ENCODE measurements at regions not wholly inside any gene's neighbourhood (a gene's known extent, or its start where the extent isn't known, plus 50 kb on each side); places are given as distances from the start of the nearest gene placed in this dataset.

GRCh38 chr9:13705373-13705772, 425.9 kb upstream of the MPDZ start:
- Mint-ChIP-seq H3K4me1 (no peaks in the 10 kb centered on the region), H3K36me3 (ENCODE audit: insufficient read depth) (peaks cover 2% of the 10 kb centered on the region), H3K27me3 (no peaks in the 10 kb centered on the region), H3K27ac (ENCODE audit: low read depth) (no peak overlapping the region), H3K9me3 (peaks cover 12% of the 10 kb centered on the region), H3K4me3 (no peak overlapping the region)
- ATAC-seq (replicated peaks; ENCODE audit: extremely low read depth, poor library complexity, severe bottlenecking): no peak
- no peak for DNase-seq (ENCODE audit: low spot score in 2 of 2)

DNA sequence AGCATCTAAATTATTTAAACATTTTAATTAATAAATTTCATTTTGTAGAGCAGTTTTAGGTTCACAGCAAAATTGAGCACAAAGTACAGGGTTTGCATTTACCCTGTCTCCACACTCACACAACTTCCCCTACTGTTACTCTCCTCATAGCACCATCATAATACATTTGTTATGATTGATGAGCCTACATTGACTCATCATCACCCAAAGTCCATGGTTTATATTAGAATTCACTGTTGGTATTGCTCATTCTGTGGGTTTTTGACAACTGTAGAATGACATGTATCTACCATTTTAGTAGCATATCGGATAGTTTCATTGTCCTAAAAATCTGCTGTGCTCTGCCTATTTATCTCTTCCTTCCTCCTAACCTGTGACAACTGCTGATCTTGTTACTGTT, 411.1 kb upstream of the MPDZ start:
- H3K4me1 Mint-ChIP-seq: no peaks in the 10 kb centered on the region
- H3K27ac Mint-ChIP-seq (ENCODE audit: low read depth): no peak overlapping the region
- ATAC-seq (replicated peaks; ENCODE audit: extremely low read depth, poor library complexity, severe bottlenecking) (no peak), DNase-seq (ENCODE audit: low spot score in 2 of 2) (no peak)
- no peak overlapping the region for H3K4me3 Mint-ChIP-seq
- no peaks in the 10 kb centered on the region for H3K36me3 Mint-ChIP-seq (ENCODE audit: insufficient read depth)
- H3K27me3 Mint-ChIP-seq: no peaks in the 10 kb centered on the region
- H3K9me3 Mint-ChIP-seq: peaks cover 50% of the 10 kb centered on the region

- H3K4me1 Mint-ChIP-seq: no peaks in the 10 kb centered on the region
- DNase-seq (ENCODE audit: low spot score in 2 of 2): no peak
- H3K4me3 Mint-ChIP-seq: no peak overlapping the region
- ATAC-seq (replicated peaks; ENCODE audit: extremely low read depth, poor library complexity, severe bottlenecking): no peak
- no peaks in the 10 kb centered on the region for H3K27me3 Mint-ChIP-seq
- no peaks in the 10 kb centered on the region for H3K36me3 Mint-ChIP-seq (ENCODE audit: insufficient read depth)
- H3K9me3 Mint-ChIP-seq: peaks cover 43% of the 10 kb centered on the region
- no peak overlapping the region for H3K27ac Mint-ChIP-seq (ENCODE audit: low read depth)
These were observed 410.4 kb upstream of the MPDZ start for GRCh38 chr9:13689925-13690324.

- no peak overlapping the region for H3K27ac Mint-ChIP-seq (ENCODE audit: low read depth)
These were observed 409.6 kb upstream of the MPDZ start for GRCh38 chr9:13688990-13689600.

GRCh38 chr9:13688223-13688989, 408.9 kb upstream of the MPDZ start:
- no peaks in the 10 kb centered on the region for H3K36me3 Mint-ChIP-seq (ENCODE audit: insufficient read depth)
- no peaks in the 10 kb centered on the region for H3K27me3 Mint-ChIP-seq
- H3K27ac Mint-ChIP-seq (ENCODE audit: low read depth): no peak overlapping the region
- ATAC-seq (replicated peaks; ENCODE audit: extremely low read depth, poor library complexity, severe bottlenecking) (no peak), DNase-seq (ENCODE audit: low spot score in 2 of 2) (no peak)
- no peaks in the 10 kb centered on the region for H3K4me1 Mint-ChIP-seq
- peaks cover 31% of the 10 kb centered on the region for H3K9me3 Mint-ChIP-seq
- no peak overlapping the region for H3K4me3 Mint-ChIP-seq

More at GRCh38 chr9:13688990-13689600, 409.6 kb upstream of the MPDZ start:
- ATAC-seq (replicated peaks; ENCODE audit: extremely low read depth, poor library complexity, severe bottlenecking): no peak
- no peaks in the 10 kb centered on the region for H3K4me1 Mint-ChIP-seq
- peaks cover 38% of the 10 kb centered on the region for H3K9me3 Mint-ChIP-seq
- H3K36me3 Mint-ChIP-seq (ENCODE audit: insufficient read depth): no peaks in the 10 kb centered on the region
- H3K4me3 Mint-ChIP-seq: no peak overlapping the region
- H3K27me3 Mint-ChIP-seq: no peaks in the 10 kb centered on the region
- DNase-seq (ENCODE audit: low spot score in 2 of 2): no peak

- Mint-ChIP-seq H3K27ac (ENCODE audit: low read depth) (no peak overlapping the region), H3K36me3 (ENCODE audit: insufficient read depth) (no peaks in the 10 kb centered on the region), H3K4me3 (no peak overlapping the region), H3K27me3 (no peaks in the 10 kb centered on the region), H3K9me3 (peaks cover 22% of the 10 kb centered on the region), H3K4me1 (no peaks in the 10 kb centered on the region)
- no peak for DNase-seq (ENCODE audit: low spot score in 2 of 2)
- no peak for ATAC-seq (replicated peaks; ENCODE audit: extremely low read depth, poor library complexity, severe bottlenecking)
These were observed 405.2 kb upstream of the MPDZ start for GRCh38 chr9:13684656-13685055.

GRCh38 chr9:13677801-13678200, 398.3 kb upstream of the MPDZ start:
- no peaks in the 10 kb centered on the region for H3K4me1 Mint-ChIP-seq
- ATAC-seq (replicated peaks; ENCODE audit: extremely low read depth, poor library complexity, severe bottlenecking) (no peak), DNase-seq (ENCODE audit: low spot score in 2 of 2) (no peak)
- H3K36me3 Mint-ChIP-seq (ENCODE audit: insufficient read depth): no peaks in the 10 kb centered on the region
- H3K27me3 Mint-ChIP-seq: no peaks in the 10 kb centered on the region
- H3K4me3 Mint-ChIP-seq: no peak overlapping the region
- H3K9me3 Mint-ChIP-seq: peaks cover 20% of the 10 kb centered on the region
- no peak overlapping the region for H3K27ac Mint-ChIP-seq (ENCODE audit: low read depth)

DNA sequence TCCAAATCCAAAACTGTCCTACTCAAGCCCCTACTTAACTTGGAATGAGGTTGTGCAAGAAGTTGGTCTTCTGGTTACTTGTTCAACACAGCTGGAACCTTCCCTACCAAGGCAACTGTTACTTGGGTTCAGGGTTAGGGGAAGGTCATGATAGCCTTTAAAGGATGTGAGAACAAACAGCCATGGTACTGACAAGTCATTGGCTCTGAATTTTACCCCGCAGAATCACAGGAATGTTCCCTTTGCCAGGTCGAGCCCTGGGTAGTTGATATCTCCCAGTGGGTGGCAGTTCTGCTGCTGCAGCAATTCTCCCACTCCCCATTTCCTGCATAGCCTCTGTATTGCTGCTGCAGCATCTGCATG, 396.1 kb upstream of the MPDZ start:
- ATAC-seq (replicated peaks; ENCODE audit: extremely low read depth, poor library complexity, severe bottlenecking): no peak
- Mint-ChIP-seq H3K4me1 (no peaks in the 10 kb centered on the region), H3K27ac (ENCODE audit: low read depth) (no peak overlapping the region), H3K9me3 (peaks cover 17% of the 10 kb centered on the region), H3K36me3 (ENCODE audit: insufficient read depth) (no peaks in the 10 kb centered on the region), H3K4me3 (no peak overlapping the region), H3K27me3 (no peaks in the 10 kb centered on the region)
- DNase-seq (ENCODE audit: low spot score in 2 of 2): no peak

GRCh38 chr9:13674926-13675637, 395.6 kb upstream of the MPDZ start:
- no peaks in the 10 kb centered on the region for H3K4me1 Mint-ChIP-seq
- H3K4me3 Mint-ChIP-seq: no peak overlapping the region
- ATAC-seq (replicated peaks; ENCODE audit: extremely low read depth, poor library complexity, severe bottlenecking) (no peak), DNase-seq (ENCODE audit: low spot score in 2 of 2) (no peak)
- H3K36me3 Mint-ChIP-seq (ENCODE audit: insufficient read depth): no peaks in the 10 kb centered on the region
- no peak overlapping the region for H3K27ac Mint-ChIP-seq (ENCODE audit: low read depth)
- no peaks in the 10 kb centered on the region for H3K27me3 Mint-ChIP-seq
- peaks cover 14% of the 10 kb centered on the region for H3K9me3 Mint-ChIP-seq

DNA sequence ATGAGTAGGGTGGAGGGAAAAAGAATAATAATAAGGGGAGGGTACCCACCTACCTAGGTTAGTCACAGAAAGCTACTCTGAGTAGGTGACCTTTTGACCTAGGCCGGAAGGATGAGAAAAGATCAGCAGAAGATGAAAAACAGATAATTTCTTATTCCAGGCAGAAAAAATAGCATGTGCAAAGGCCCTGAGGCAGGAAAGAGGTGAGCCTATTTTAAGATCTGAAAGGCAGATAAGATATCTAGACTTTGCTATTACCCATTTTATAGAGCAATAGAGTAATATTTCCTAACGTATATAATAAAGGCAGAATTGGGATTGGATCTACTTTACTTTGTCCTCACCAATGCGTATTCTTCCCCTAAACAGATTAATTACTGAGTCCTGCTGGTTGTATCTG, 393.9 kb upstream of the MPDZ start:
- Mint-ChIP-seq H3K27me3 (no peaks in the 10 kb centered on the region), H3K4me3 (no peak overlapping the region), H3K9me3 (peaks cover 14% of the 10 kb centered on the region), H3K36me3 (ENCODE audit: insufficient read depth) (no peaks in the 10 kb centered on the region), H3K4me1 (no peaks in the 10 kb centered on the region), H3K27ac (ENCODE audit: low read depth) (no peak overlapping the region)
- DNase-seq (ENCODE audit: low spot score in 2 of 2) (no peak), ATAC-seq (replicated peaks; ENCODE audit: extremely low read depth, poor library complexity, severe bottlenecking) (no peak)

GRCh38 chr9:13665418-13666066, 386.1 kb upstream of the MPDZ start:
- ATAC-seq (replicated peaks; ENCODE audit: extremely low read depth, poor library complexity, severe bottlenecking): peak; percentile 19

GRCh38 chr9:13661014-13661413, 381.5 kb upstream of the MPDZ start:
- Mint-ChIP-seq H3K4me1 (peaks cover 5% of the 10 kb centered on the region), H3K9me3 (peaks cover 26% of the 10 kb centered on the region), H3K27me3 (no peaks in the 10 kb centered on the region), H3K36me3 (ENCODE audit: insufficient read depth) (no peaks in the 10 kb centered on the region), H3K27ac (ENCODE audit: low read depth) (peak overlapping the region; percentile 9), H3K4me3 (no peak overlapping the region)
- DNase-seq (ENCODE audit: low spot score in 2 of 2) (no peak), ATAC-seq (replicated peaks; ENCODE audit: extremely low read depth, poor library complexity, severe bottlenecking) (no peak)

More at GRCh38 chr9:13665418-13666066, 386.1 kb upstream of the MPDZ start:
- peaks cover 10% of the 10 kb centered on the region for H3K4me1 Mint-ChIP-seq
- H3K9me3 Mint-ChIP-seq: peaks cover 32% of the 10 kb centered on the region
- no peak overlapping the region for H3K27ac Mint-ChIP-seq (ENCODE audit: low read depth)
- H3K36me3 Mint-ChIP-seq (ENCODE audit: insufficient read depth): no peaks in the 10 kb centered on the region
- DNase-seq (ENCODE audit: low spot score in 2 of 2): no peak
- H3K27me3 Mint-ChIP-seq: no peaks in the 10 kb centered on the region
- no peak overlapping the region for H3K4me3 Mint-ChIP-seq
